ENCODE measurements at regions not wholly inside any gene's neighbourhood (a gene's known extent, or its start where the extent isn't known, plus 50 kb on each side); places are given as distances from the start of the nearest gene placed in this dataset.

GRCh38 chrX:104307341-104307740, 52.6 kb upstream of the ESX1 start:
- H3K4me3 ChIP-seq (ENCODE audit: control insufficient read depth, low read depth, low read length) = no peak overlapping the region
- no peak for DNase-seq (ENCODE audit: low read depth)
- no peak for TF ChIP-seq CTCF (conservative IDR thresholded peaks at IDR 0.05; ENCODE audit: control insufficient read depth, insufficient read depth, low read depth, low read length)

- H3K4me3 ChIP-seq (ENCODE audit: control insufficient read depth, low read depth, low read length) = no peak overlapping the region
- no peak for DNase-seq (ENCODE audit: low read depth)
- no peak for TF ChIP-seq CTCF (conservative IDR thresholded peaks at IDR 0.05; ENCODE audit: control insufficient read depth, insufficient read depth, low read depth, low read length)
Measured at GRCh38 chrX:104306180-104306579, 51.4 kb upstream of the ESX1 start.

Data from fibroblast of mammary gland (primary cell).